Liver (tissue), 8 donors: ENCODE measurements at regions not wholly inside any gene's neighbourhood (a gene's known extent, or its start where the extent isn't known, plus 50 kb on each side); places are given as distances from the start of the nearest gene placed in this dataset.

Experiments
- DNase-seq: peaks from one replicate; pipeline ENCODE4 v3.0.0-alpha.2; 2017; ENCODE audit warnings: low spot score
- H3K27ac ChIP-seq, 2 donors: one replicate each; pipeline ENCODE4 v1.7.0; 2013; ENCODE audit warnings: inconsistent platforms in 2 of 2, low read length in 2 of 2, control low read depth in 1 of 2, low read depth in 1 of 2, mild to moderate bottlenecking in 1 of 2
- H3K27me3 ChIP-seq, 4 donors: one replicate each; pipeline versions ENCODE4 v1.6.1 to v1.7.0; 2013; ENCODE audit warnings: low read length in 3 of 4, inconsistent platforms in 1 of 4, mild to moderate bottlenecking in 1 of 4, moderate library complexity in 1 of 4; ENCODE audit not compliant: control insufficient read depth in 4 of 4, insufficient read depth in 4 of 4
- H3K36me3 ChIP-seq, 4 donors: one replicate each; pipeline versions ENCODE4 v1.6.1 to v1.7.0; 2013; ENCODE audit warnings: low read length in 3 of 4, mild to moderate bottlenecking in 3 of 4, low read depth in 1 of 4, moderate library complexity in 1 of 4; ENCODE audit not compliant: control insufficient read depth in 4 of 4, insufficient read depth in 3 of 4
- H3K4me1 ChIP-seq, 4 donors: one replicate each; pipeline versions ENCODE4 v1.6.1 to v1.7.0; 2013; ENCODE audit warnings: low read length in 3 of 4, mild to moderate bottlenecking in 3 of 4, moderate library complexity in 1 of 4; ENCODE audit not compliant: control insufficient read depth in 4 of 4, insufficient read depth in 4 of 4
- H3K4me3 ChIP-seq, 3 donors: one replicate each; pipeline versions ENCODE4 v1.6.1 to v1.7.0; 2013; ENCODE audit warnings: low read length in 3 of 3, control low read depth in 1 of 3, low read depth in 1 of 3, mild to moderate bottlenecking in 1 of 3
- H3K9ac ChIP-seq, 2 donors: one replicate each; pipeline ENCODE4 v1.7.0; 2013; ENCODE audit warnings: low read length in 2 of 2, mild to moderate bottlenecking in 2 of 2, moderate library complexity in 2 of 2, control low read depth in 1 of 2, low read depth in 1 of 2
- H3K9me3 ChIP-seq, 4 donors: one replicate each; pipeline versions ENCODE4 v1.6.1 to v1.7.0; 2013; ENCODE audit warnings: low read length in 3 of 4; ENCODE audit not compliant: control insufficient read depth in 4 of 4
- ATF3 ChIP-seq: IDR thresholded peaks from 2 replicates; pipeline ENCODE4 v1.6.1; 2016; ENCODE audit warnings: antibody characterized with exemption
- CTCF ChIP-seq: fragments of 150-350 bp; IDR thresholded peaks from 2 replicates; pipeline ENCODE4 v1.5.1; 2017; ENCODE audit warnings: improper control_type of control experiment, low read depth, low read length; ENCODE audit not compliant: missing input control
- EGR1 ChIP-seq, 2 donors: IDR thresholded peaks; 2 replicates each; pipeline ENCODE4 v1.6.1; 2016 to 2018; ENCODE audit warnings: antibody characterized with exemption in 2 of 2, low read depth in 2 of 2
- HNF4A ChIP-seq, 2 donors: conservative IDR thresholded peaks; 2 replicates each; pipeline ENCODE4 v1.6.1; 2016; ENCODE audit warnings: antibody characterized with exemption in 2 of 2, mild to moderate bottlenecking in 2 of 2
- HNF4G ChIP-seq: IDR thresholded peaks from 2 replicates; pipeline ENCODE4 v1.6.1; 2016; ENCODE audit warnings: antibody characterized with exemption
- JUND ChIP-seq, 2 donors: IDR thresholded peaks; 2 replicates each; pipeline ENCODE4 v1.6.1; 2016; ENCODE audit warnings: antibody characterized with exemption in 2 of 2
- NR2F2 ChIP-seq: IDR thresholded peaks from 2 replicates; pipeline ENCODE4 v1.6.1; 2016; ENCODE audit warnings: antibody characterized with exemption
- SP1 ChIP-seq: IDR thresholded peaks from 2 replicates; pipeline ENCODE4 v1.6.1; 2018; ENCODE audit warnings: antibody characterized with exemption, mild to moderate bottlenecking
- YY1 ChIP-seq: IDR thresholded peaks from 2 replicates; pipeline ENCODE4 v1.6.1; 2016; ENCODE audit warnings: antibody characterized with exemption, mild to moderate bottlenecking
- ZBTB33 ChIP-seq: IDR thresholded peaks from 2 replicates; pipeline ENCODE4 v1.6.1; 2016; ENCODE audit warnings: antibody characterized with exemption
- WGBS: extraction: QIAGEN DNeasy Blood & Tissue Kit; methylation state at CpG from one replicate; pipeline ENCODE4 v1.1.7; 2013; 5-methylcytosine and 5-hydroxymethylcytosine counted together
- TF ChIP-seq, protein P1 (sequence below): IDR thresholded peaks from 2 replicates; pipeline ENCODE4 v1.6.1; 2016; ENCODE audit warnings: antibody characterized with exemption, mild to moderate bottlenecking
- donor health status: healthy.
- donor health status: healthy.
- donor health status: healthy.
- donor health status: healthy.
- donor health status: healthy.

DNA sequence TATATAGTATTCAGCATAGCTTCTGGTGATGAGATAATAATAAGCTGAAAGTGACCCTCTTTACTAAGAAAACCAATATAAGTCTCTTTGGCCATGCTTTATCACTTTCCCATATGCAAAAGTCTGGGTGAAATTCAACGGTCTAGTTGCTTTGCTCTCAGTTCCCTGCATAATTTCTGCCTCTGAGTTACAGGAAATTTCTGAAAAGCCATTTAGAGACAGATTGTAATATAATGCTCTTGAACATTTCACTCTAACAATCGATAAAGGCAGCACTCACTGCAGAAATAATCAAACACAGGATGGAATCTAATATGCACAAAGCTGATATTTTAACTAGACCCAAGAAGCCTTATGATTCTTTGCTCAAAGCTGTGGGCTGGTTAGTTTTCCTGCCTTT lies 100.1 kb upstream of the LIFR start:
- Histone ChIP-seq H3K4me3 (no peak overlapping the region), H3K27ac (no peak overlapping the region), H3K27me3 (peaks cover 0 to 4% (median 3%) of the 10 kb centered on the region in 4 donors), H3K9ac (no peak overlapping the region), H3K9me3 (no peaks in the 10 kb centered on the region), H3K4me1 (peaks cover 0 to 2% (median 0%) of the 10 kb centered on the region in 4 donors), H3K36me3 (no peaks in the 10 kb centered on the region)
- DNase-seq, result no peak
- no peak for TF ChIP-seq YY1
- TF ChIP-seq SP1, result no peak
- TF ChIP-seq CTCF, result no peak
- TF ChIP-seq ATF3, result no peak
- TF ChIP-seq NR2F2, result no peak
- TF ChIP-seq HNF4A (conservative IDR thresholded peaks at IDR 0.05), result no peak
- TF ChIP-seq ZBTB33, result no peak
- TF ChIP-seq JUND (IDR thresholded peaks at IDR 0.05), result no peak
- TF ChIP-seq, protein P1, sequence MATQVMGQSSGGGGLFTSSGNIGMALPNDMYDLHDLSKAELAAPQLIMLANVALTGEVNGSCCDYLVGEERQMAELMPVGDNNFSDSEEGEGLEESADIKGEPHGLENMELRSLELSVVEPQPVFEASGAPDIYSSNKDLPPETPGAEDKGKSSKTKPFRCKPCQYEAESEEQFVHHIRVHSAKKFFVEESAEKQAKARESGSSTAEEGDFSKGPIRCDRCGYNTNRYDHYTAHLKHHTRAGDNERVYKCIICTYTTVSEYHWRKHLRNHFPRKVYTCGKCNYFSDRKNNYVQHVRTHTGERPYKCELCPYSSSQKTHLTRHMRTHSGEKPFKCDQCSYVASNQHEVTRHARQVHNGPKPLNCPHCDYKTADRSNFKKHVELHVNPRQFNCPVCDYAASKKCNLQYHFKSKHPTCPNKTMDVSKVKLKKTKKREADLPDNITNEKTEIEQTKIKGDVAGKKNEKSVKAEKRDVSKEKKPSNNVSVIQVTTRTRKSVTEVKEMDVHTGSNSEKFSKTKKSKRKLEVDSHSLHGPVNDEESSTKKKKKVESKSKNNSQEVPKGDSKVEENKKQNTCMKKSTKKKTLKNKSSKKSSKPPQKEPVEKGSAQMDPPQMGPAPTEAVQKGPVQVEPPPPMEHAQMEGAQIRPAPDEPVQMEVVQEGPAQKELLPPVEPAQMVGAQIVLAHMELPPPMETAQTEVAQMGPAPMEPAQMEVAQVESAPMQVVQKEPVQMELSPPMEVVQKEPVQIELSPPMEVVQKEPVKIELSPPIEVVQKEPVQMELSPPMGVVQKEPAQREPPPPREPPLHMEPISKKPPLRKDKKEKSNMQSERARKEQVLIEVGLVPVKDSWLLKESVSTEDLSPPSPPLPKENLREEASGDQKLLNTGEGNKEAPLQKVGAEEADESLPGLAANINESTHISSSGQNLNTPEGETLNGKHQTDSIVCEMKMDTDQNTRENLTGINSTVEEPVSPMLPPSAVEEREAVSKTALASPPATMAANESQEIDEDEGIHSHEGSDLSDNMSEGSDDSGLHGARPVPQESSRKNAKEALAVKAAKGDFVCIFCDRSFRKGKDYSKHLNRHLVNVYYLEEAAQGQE, result no peak
- TF ChIP-seq HNF4G, result no peak
- 62% methylated on average over 2 of the region's 2 CpGs for WGBS

- TF ChIP-seq ZBTB33 (no peak), EGR1 (IDR thresholded peaks at IDR 0.05; ENCODE audit: low read depth in 2 of 2) (no peak), NR2F2 (peak; percentile 45)
- H3K27ac ChIP-seq, result no peak overlapping the region
- 82% methylated on average over 2 of the region's 2 CpGs for WGBS
These were observed 100.6 kb upstream of the LIFR start for GRCh38 chr5:38657020-38657419.

More at GRCh38 chr5:38657020-38657419, 100.6 kb upstream of the LIFR start:
- Histone ChIP-seq H3K27me3 (peaks cover 0 to 4% (median 3%) of the 10 kb centered on the region in 4 donors), H3K9ac (no peak overlapping the region), H3K4me3 (no peak overlapping the region), H3K9me3 (no peaks in the 10 kb centered on the region), H3K36me3 (no peaks in the 10 kb centered on the region), H3K4me1 (peaks cover 0 to 2% (median 0%) of the 10 kb centered on the region in 4 donors)
- no peak for DNase-seq
